SKM-1 (cell line): ENCODE measurements at regions not wholly inside any gene's neighbourhood (a gene's known extent, or its start where the extent isn't known, plus 50 kb on each side); places are given as distances from the start of the nearest gene placed in this dataset.
"Not testable (repeated sequence)": the region's sequence is repeated elsewhere in the genome, so short reads cannot be mapped to it uniquely, and the experiment has no call there.

ENCODE experiments used
- DNase-seq: peaks from one replicate; lab custom pipeline; 2025; ENCODE audit not compliant: unreplicated experiment; lab: John Stamatoyannopoulos, UW

DNA sequence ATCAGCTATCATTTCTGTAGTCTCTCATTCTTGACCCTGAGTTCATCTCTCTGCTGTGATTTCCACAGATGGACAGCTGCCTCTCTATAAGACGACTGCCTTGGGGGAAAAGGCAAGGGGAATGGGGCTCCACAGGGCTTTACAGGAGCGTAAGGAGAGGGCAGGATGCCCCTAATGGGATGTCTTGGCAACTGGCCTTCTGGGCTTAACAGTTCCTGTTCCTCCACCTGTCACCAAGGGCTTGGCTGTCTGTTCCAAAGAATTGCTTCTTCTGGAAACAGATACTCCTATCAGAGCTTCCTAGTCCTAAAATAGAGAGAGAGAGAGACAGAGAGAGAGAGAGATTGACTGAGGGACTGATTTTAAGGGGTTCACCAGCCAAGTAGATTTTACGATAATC, 181.9 kb downstream of the TMEM200A start:
- DNase-seq = no peak

DNA sequence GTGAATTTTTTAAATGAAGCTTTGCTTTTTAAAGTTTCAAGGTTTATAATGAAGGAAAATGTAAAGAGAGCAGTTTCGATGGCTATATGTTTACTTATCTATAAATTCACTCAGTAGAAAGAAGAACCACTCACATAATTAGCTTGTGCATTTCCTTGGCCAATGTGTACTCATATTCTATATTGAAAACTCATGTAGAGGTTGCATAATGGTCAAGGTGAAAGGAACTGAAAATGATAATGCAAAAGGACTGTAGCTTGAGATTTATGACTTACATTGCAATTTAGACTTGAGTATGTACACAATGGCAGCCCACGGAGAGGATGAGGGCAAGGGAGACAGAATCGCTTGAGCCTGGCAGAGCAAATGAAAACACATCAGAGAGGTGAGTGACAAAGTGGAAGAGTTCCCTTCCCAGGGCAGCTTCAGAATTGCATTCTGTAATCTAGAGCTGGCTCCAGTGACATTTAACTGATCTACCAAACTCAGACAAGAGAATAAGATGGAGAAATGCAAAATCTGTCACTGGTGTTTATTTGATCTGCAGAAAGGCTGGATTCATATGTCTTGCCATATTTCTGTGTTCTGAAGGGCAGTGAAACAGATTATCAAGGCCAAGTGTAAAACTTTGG, 191.8 kb downstream of the TMEM200A start:
- DNase-seq = no peak

GRCh38 chr6:130558131-130558530, 192.3 kb downstream of the TMEM200A start:
- DNase-seq = no peak

- no peak for DNase-seq
These were observed 193.3 kb downstream of the TMEM200A start for GRCh38 chr6:130559166-130559565.

DNA sequence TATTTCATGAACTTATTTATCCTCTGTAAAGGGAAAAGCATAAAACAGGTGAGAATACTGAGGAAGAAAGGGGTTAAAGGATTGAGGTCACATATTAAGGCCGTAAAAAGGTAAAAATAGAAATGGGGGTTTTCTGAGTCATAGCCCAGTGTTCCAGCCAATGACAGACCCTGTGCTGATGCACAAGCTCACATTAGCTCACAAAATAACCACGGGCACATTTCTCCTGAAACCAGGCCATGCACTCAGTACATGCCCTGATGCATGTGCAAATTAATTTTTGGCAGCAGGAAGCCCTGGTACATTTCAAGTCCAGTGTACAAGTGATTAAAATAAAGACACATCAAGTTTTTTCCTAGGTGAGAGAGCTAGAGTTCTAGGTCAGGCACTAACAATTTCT, 194.4 kb downstream of the TMEM200A start:
- no peak for DNase-seq

- DNase-seq = not testable (repeated sequence)
These were observed 195.3 kb downstream of the TMEM200A start for GRCh38 chr6:130561159-130561558.

DNA sequence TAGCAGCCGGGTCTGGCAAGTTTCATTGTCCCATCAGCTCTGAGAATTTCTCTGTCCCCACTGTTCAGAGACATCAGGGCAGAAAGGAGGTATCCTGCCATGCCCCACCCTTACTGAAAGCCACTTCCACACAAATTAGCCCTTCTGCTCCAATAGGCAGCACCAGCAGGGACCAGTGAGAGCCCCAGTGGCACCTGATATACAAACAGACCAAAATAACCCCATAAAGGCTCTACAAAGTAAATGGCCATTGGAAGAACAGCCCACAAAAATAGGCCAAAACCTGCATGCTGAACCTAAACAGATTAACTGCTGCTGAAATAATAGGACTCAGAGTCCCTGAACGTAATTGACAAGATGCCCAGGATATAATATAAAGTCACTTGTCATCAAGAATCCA, 199.9 kb downstream of the TMEM200A start:
- DNase-seq = no peak

GRCh38 chr6:130574146-130574545, 208.3 kb downstream of the TMEM200A start:
- DNase-seq = no peak

DNA sequence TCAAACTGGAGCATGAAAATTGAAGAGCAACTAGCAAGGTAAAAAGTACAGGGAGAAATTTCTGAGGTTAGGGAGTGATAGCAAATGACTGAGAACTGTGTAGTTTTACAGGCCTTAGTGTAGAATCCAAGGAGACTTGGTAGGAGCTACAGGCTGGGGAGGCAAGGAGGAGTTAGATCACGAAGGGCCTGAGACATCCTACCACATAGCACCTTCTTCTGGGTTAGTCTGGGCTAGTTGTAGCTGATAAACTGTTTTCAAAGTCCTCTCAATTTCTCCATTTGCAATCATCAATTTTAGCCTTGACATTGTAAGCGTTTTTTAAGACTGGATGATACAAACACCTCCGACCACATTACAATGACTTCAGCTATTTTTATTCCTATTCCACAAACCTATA, 209.7 kb downstream of the TMEM200A start:
- DNase-seq = no peak

- DNase-seq = no peak
These were observed 210.2 kb downstream of the TMEM200A start for GRCh38 chr6:130575971-130576370.

- DNase-seq = no peak
These were observed 211.5 kb downstream of the TMEM200A start for GRCh38 chr6:130577178-130577919.

GRCh38 chr6:130578713-130579112, 212.9 kb downstream of the TMEM200A start:
- DNase-seq = no peak

DNA sequence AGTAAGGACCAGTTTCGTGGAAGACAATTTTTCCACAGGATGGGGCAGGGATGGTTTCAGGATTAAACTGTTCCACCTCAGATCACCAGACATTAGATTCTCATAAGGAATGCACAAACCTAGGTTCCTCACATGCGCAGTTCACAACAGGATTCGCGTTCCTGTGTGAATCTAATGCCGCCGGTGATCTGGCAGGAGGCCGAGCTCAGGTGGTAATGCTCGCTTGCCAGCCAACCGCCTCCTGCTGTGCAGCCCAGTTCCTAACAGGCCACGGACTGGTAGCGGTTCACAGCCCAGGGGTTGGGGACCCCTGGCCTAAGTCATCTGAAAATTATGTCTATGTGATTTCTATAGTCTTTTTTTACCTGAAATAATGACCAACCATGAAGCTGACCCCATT, 217.5 kb downstream of the TMEM200A start:
- no peak for DNase-seq

- no peak for DNase-seq
These were observed 219.8 kb downstream of the TMEM200A start for GRCh38 chr6:130585587-130585986.

GRCh38 chr6:130587778-130588520, 222.1 kb downstream of the TMEM200A start:
- no peak for DNase-seq

- no peak for DNase-seq
These were observed 227.4 kb downstream of the TMEM200A start for GRCh38 chr6:130593200-130593599.

- no peak for DNase-seq
These were observed 228.1 kb downstream of the TMEM200A start for GRCh38 chr6:130593948-130594347.

GRCh38 chr6:130598021-130598989, 228.9 kb upstream of the SMLR1 start:
- no peak for DNase-seq

- DNase-seq = no peak
These were observed 226.3 kb upstream of the SMLR1 start for GRCh38 chr6:130600880-130601341.

DNA sequence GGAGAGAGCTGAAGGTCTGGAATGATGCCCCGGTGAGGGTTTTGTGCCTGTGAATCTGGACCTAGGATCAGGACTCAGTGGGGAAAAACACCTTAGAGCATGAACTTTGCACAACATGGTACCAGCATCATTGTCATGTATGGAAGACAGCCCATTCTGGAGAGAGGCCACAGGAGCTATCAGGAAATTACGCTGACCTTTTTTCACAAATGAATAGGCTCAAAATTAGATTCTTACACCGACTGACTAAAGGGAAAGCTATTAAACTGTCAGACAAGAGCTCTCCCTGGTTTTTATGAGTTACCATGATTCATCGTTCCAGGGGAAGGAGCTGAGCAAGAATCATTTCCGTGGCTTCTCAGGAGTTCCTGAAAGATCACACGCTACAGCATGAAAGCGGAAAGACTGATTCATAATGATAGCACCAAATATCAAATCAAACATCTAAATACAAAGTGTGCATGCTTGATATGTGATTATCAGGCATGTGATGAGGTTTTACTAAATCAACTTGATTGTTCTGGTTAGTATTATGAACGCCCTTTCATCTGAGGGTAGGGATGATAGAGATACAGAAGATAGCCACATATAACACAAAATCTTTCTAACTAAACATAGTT, 224.9 kb upstream of the SMLR1 start:
- no peak for DNase-seq
